OCI-LY7 (cell line): ENCODE measurements at regions not wholly inside any gene's neighbourhood (a gene's known extent, or its start where the extent isn't known, plus 50 kb on each side); places are given as distances from the start of the nearest gene placed in this dataset.

Source experiments
- BruUV-seq: library from RNA; stranded (reverse); fragments of 400-500 nt; replicated peaks from 2 replicates; lab custom pipeline; 2021; lab: Mats Ljungman, UMichigan
- CTCF ChIA-PET: fragments of 300-600 bp; sonication (Branson Sonifier 250); formaldehyde crosslinking; loops from one replicate; lab custom pipeline; 2022; ENCODE audit warnings: antibody characterized with exemption; ENCODE audit not compliant: unreplicated experiment; lab: Charles Lee
- POLR2A ChIA-PET: fragments of 300-600 bp; sonication (Branson Sonifier 250); formaldehyde crosslinking; loops from one replicate; lab custom pipeline; 2022; ENCODE audit warnings: antibody characterized with exemption; lab: Charles Lee
- DNase-seq: peaks from one replicate; pipeline ENCODE4 v3.0.0-alpha.2; 2015; ENCODE audit warnings: low spot score
- H2AFZ ChIP-seq: fragments of 200-600 bp; sonication (generic), shearing (Covaris generic); 2 replicates; pipeline ENCODE4 v1.6.1; 2014; ENCODE audit warnings: mild to moderate bottlenecking, antibody characterized with exemption, low read length, moderate library complexity
- H3K27ac ChIP-seq: fragments of 200-600 bp; sonication (generic); 2 replicates; pipeline ENCODE4 v1.5.1; 2014; ENCODE audit warnings: mixed run types, low read depth, mild to moderate bottlenecking, moderate library complexity, low read length, inconsistent platforms; ENCODE audit not compliant: poor library complexity, severe bottlenecking
- H3K36me3 ChIP-seq: fragments of 200-600 bp; sonication (generic); 2 replicates; pipeline ENCODE4 v1.6.1; 2014; ENCODE audit warnings: mild to moderate bottlenecking, antibody characterized with exemption, low read length, moderate library complexity, mixed read lengths; ENCODE audit not compliant: insufficient read depth
- H3K4me1 ChIP-seq: fragments of 200-600 bp; sonication (generic); 2 replicates; pipeline ENCODE4 v1.5.1; 2014; ENCODE audit warnings: mild to moderate bottlenecking, low read length; ENCODE audit not compliant: insufficient read depth, poor library complexity, severe bottlenecking
- H3K4me2 ChIP-seq: fragments of 200-600 bp; sonication (generic); 2 replicates; pipeline ENCODE4 v1.6.1; 2014; ENCODE audit warnings: mild to moderate bottlenecking, low read length
- H3K4me3 ChIP-seq: fragments of 200-600 bp; sonication (generic); 2 replicates; pipeline ENCODE4 v1.5.1; 2014; ENCODE audit warnings: mild to moderate bottlenecking, low read depth, low read length; ENCODE audit not compliant: poor library complexity, severe bottlenecking
- H3K79me2 ChIP-seq: fragments of 200-600 bp; sonication (generic); 2 replicates; pipeline ENCODE4 v1.6.1; 2016; ENCODE audit warnings: low read depth, mild to moderate bottlenecking, low read length, moderate library complexity, mixed read lengths; ENCODE audit not compliant: insufficient read depth
- H3K9me2 ChIP-seq: fragments of 200-600 bp; sonication (generic); 2 replicates; pipeline ENCODE4 v1.6.1; 2016; ENCODE audit warnings: mild to moderate bottlenecking, low read length, mixed read lengths; ENCODE audit not compliant: insufficient read depth
- H3K9me3 ChIP-seq: fragments of 200-600 bp; sonication (generic); 2 replicates; pipeline ENCODE4 v1.6.1; 2014; ENCODE audit warnings: mild to moderate bottlenecking, mixed run types, low read length, mixed read lengths
- H4K20me1 ChIP-seq: fragments of 200-600 bp; sonication (generic); 2 replicates; pipeline ENCODE4 v1.6.1; 2014; ENCODE audit warnings: mild to moderate bottlenecking, antibody characterized with exemption, low read length, moderate library complexity, mixed read lengths; ENCODE audit not compliant: insufficient read depth
- EZH2phosphoT487 ChIP-seq: fragments of 200-600 bp; sonication (generic); IDR thresholded peaks from 2 replicates; pipeline ENCODE4 v1.6.1; 2018; ENCODE audit warnings: low read depth, borderline replicate concordance, mild to moderate bottlenecking, mixed run types, antibody characterized with exemption, low read length, moderate library complexity, mixed read lengths
- intact Hi-C: fragments of 100-400 bp; cut with micrococcal nuclease; formaldehyde crosslinking; loops from one replicate; pipeline ENCODE4 v1.10.0; 2022; ENCODE audit not compliant: unreplicated experiment
- TF ChIP-seq, protein P1 (sequence below): fragments of 200-600 bp; sonication (generic); conservative IDR thresholded peaks from 2 replicates; pipeline ENCODE4 v1.5.1; 2014; ENCODE audit warnings: mild to moderate bottlenecking, antibody characterized with exemption, low read length, moderate library complexity, mixed read lengths

DNA sequence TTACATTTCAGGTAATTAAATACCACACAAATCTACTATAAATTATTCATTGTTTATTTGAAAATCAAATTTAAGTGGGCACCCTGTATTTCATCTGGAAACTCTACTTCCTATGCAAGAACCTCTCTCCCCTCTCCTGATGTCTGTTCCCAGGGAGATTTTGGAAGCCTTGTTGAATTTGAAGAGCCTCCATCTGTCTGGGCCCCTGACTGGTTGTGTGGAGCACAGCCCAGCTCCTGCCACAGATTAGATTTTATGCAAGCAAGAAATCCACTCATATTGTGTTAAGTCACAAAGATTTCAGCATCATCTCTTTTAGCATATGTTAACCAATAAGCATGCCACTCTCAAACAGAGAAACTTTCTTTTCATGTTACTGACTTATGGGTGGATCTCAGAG is 451.2 kb downstream of the TFAP2B start:
- intact Hi-C loops = no loop called here
- Histone ChIP-seq H2AFZ (no peak overlapping the region), H3K4me2 (no peak overlapping the region), H3K36me3 (no peaks in the 10 kb centered on the region), H3K9me3 (no peaks in the 10 kb centered on the region), H3K9me2 (no peaks in the 10 kb centered on the region), H3K4me1 (no peaks in the 10 kb centered on the region), H3K27ac (no peak overlapping the region), H4K20me1 (no peaks in the 10 kb centered on the region), H3K79me2 (no peaks in the 10 kb centered on the region), H3K4me3 (no peak overlapping the region)
- DNase-seq = no peak
- ChIA-PET POLR2A (no interaction called here), CTCF (no interaction called here)
- TF ChIP-seq, protein P1, sequence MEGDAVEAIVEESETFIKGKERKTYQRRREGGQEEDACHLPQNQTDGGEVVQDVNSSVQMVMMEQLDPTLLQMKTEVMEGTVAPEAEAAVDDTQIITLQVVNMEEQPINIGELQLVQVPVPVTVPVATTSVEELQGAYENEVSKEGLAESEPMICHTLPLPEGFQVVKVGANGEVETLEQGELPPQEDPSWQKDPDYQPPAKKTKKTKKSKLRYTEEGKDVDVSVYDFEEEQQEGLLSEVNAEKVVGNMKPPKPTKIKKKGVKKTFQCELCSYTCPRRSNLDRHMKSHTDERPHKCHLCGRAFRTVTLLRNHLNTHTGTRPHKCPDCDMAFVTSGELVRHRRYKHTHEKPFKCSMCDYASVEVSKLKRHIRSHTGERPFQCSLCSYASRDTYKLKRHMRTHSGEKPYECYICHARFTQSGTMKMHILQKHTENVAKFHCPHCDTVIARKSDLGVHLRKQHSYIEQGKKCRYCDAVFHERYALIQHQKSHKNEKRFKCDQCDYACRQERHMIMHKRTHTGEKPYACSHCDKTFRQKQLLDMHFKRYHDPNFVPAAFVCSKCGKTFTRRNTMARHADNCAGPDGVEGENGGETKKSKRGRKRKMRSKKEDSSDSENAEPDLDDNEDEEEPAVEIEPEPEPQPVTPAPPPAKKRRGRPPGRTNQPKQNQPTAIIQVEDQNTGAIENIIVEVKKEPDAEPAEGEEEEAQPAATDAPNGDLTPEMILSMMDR = no peak
- no peak for TF ChIP-seq EZH2phosphoT487
- no TSS peak for BruUV-seq

DNA sequence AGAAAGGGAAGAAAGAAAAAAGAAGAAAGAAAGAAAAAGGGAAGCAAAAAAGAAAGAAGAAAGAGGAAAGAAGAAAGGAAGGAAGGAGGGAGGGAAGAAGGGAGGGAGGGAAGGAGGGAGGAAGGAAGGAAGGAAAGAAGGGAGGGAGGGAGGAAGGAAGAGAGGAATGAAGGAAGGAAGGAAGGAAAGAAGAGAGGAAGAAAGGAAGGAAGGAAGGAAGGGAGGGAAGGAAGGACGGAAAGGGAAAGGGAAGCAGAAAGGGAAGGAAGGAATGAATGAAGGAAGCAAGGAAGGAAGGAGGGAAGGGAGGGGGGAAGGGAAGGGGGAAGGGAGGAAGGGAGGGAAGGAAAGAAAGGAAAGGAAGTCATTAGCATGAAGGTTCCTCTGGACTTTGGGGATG is 452.9 kb downstream of the TFAP2B start:
- H3K9me2 ChIP-seq = no peaks in the 10 kb centered on the region
- no peak overlapping the region for H3K27ac ChIP-seq
- no peak overlapping the region for H3K4me3 ChIP-seq
- no peaks in the 10 kb centered on the region for H3K79me2 ChIP-seq
- H3K4me2 ChIP-seq = no peak overlapping the region
- no peak overlapping the region for H2AFZ ChIP-seq
- CTCF ChIA-PET = no interaction called here
- H3K36me3 ChIP-seq = no peaks in the 10 kb centered on the region
- POLR2A ChIA-PET = no interaction called here
- no peaks in the 10 kb centered on the region for H3K4me1 ChIP-seq
- DNase-seq = no peak
- H3K9me3 ChIP-seq = no peaks in the 10 kb centered on the region
- intact Hi-C loops = no loop called here
- TF ChIP-seq EZH2phosphoT487 = no peak
- TF ChIP-seq, protein P1 = no peak
- BruUV-seq = no TSS peak
- H4K20me1 ChIP-seq = no peaks in the 10 kb centered on the region

DNA sequence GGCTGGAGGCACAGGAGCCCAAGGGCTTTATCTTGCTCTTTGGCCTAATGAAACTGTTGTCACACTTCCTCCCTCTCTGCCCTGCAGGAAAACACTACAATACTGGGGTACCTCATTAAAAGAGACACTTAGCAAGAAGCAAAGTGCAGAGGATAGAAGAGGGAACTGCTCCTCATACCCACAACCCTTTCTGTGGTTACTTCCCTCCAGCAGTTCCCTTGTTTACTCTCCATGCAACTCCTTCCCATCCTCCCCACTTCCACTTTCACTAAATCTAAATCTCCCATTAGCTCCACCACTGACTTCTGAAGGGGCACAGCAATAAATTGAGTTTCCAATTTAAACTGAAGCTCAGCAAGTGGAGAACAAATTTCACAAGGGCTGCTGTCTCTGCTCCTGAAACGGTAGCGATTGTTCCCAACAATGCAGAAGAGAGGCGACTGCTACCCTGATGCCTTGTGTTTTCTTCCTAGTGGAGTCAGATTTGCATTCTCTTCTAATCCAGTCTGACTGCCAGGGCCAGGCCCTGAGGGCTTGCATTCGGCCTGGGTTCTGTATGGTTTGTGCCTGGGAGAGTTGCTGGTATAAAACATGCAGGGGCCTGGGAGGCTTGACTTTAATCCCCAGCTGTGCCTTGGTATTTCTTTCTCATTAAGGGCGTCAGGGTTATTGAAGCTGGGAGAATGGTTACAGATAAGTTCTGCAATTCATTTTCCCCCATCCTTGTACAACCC is 454.7 kb downstream of the TFAP2B start:
- CTCF ChIA-PET = no interaction called here
- POLR2A ChIA-PET = interaction anchor here (0.5 to 0.6 kb wide), 2 partner anchors 292 to 570 kb away, joined by 3 to 4 read pairs; no protein-coding TSS in a partner anchor
- Histone ChIP-seq H3K4me1 (no peaks in the 10 kb centered on the region), H3K9me2 (no peaks in the 10 kb centered on the region), H3K9me3 (no peaks in the 10 kb centered on the region), H2AFZ (no peak overlapping the region), H3K4me2 (no peak overlapping the region), H3K4me3 (no peak overlapping the region), H3K27ac (no peak overlapping the region), H3K79me2 (no peaks in the 10 kb centered on the region), H3K36me3 (no peaks in the 10 kb centered on the region), H4K20me1 (no peaks in the 10 kb centered on the region)
- DNase-seq = no peak
- TF ChIP-seq, protein P1 = no peak
- TF ChIP-seq EZH2phosphoT487 = no peak
- BruUV-seq = no TSS peak
- intact Hi-C loops = no loop called here
